PC-9 (cell line): ENCODE measurements at regions not wholly inside any gene's neighbourhood (a gene's known extent, or its start where the extent isn't known, plus 50 kb on each side); places are given as distances from the start of the nearest gene placed in this dataset.
"Not testable (repeated sequence)": the region's sequence is repeated elsewhere in the genome, so short reads cannot be mapped to it uniquely, and the experiment has no call there.

Source experiments
- BruUV-seq: library from RNA; stranded (reverse); fragments of 400-500 nt; replicated peaks from 2 replicates; lab custom pipeline; 2021; lab: Mats Ljungman, UMichigan
- CTCF ChIA-PET: fragments of 300-600 bp; sonication (Branson Sonifier 250); formaldehyde crosslinking; loops from one replicate; lab custom pipeline; 2022; ENCODE audit warnings: antibody characterized with exemption; lab: Charles Lee
- POLR2A ChIA-PET: fragments of 300-600 bp; sonication (Branson Sonifier 250); formaldehyde crosslinking; loops from one replicate; lab custom pipeline; 2022; ENCODE audit warnings: antibody characterized with exemption; ENCODE audit not compliant: unreplicated experiment; lab: Charles Lee
- DNase-seq, 2 experiments: peaks; one replicate each; pipeline versions ENCODE4 v3.0.0 to v3.0.0-alpha.2; 2015 to 2022; ENCODE audit warnings: mixed read lengths in 1 of 2
- H2AFZ ChIP-seq: fragments of 200-600 bp; sonication (generic); 2 replicates; pipeline ENCODE4 v1.8.1; 2017; ENCODE audit warnings: antibody characterized with exemption
- H3F3A ChIP-seq: fragments of 200-600 bp; sonication (generic); 2 replicates; pipeline ENCODE4 v1.8.1; 2017; ENCODE audit warnings: antibody characterized with exemption, mild to moderate bottlenecking, low read depth; ENCODE audit not compliant: insufficient read depth
- H3K27ac ChIP-seq: fragments of 200-600 bp; sonication (generic); 2 replicates; pipeline ENCODE4 v1.6.1; 2016; ENCODE audit warnings: mixed run types
- H3K27me3 ChIP-seq: fragments of 200-600 bp; sonication (generic); 2 replicates; pipeline ENCODE4 v1.6.1; 2016; ENCODE audit warnings: low read depth, mixed run types; ENCODE audit not compliant: insufficient read depth
- H3K36me3 ChIP-seq: fragments of 200-600 bp; sonication (generic); 2 replicates; pipeline ENCODE4 v1.6.1; 2016; ENCODE audit warnings: low read depth, mixed run types
- H3K4me1 ChIP-seq: fragments of 200-600 bp; sonication (generic); replicated peaks from 2 replicates; pipeline ENCODE4 v1.6.1; 2016; ENCODE audit warnings: mixed run types; ENCODE audit not compliant: insufficient read depth
- H3K4me2 ChIP-seq: fragments of 200-600 bp; sonication (generic); 2 replicates; pipeline ENCODE4 v1.6.1; 2017; ENCODE audit warnings: mixed run types
- H3K4me3 ChIP-seq: fragments of 200-600 bp; sonication (generic); 2 replicates; pipeline ENCODE4 v1.6.1; 2016; ENCODE audit warnings: mixed run types
- H3K79me2 ChIP-seq: fragments of 200-600 bp; sonication (generic); 2 replicates; pipeline ENCODE4 v1.6.1; 2017; ENCODE audit warnings: low read depth, mixed run types
- H3K9me2 ChIP-seq: fragments of 200-600 bp; sonication (generic); 2 replicates; pipeline ENCODE4 v1.8.1; 2017; ENCODE audit warnings: mild to moderate bottlenecking; ENCODE audit not compliant: insufficient read depth
- H3K9me3 ChIP-seq: fragments of 200-600 bp; sonication (generic); 2 replicates; pipeline ENCODE4 v1.8.1; 2016; ENCODE audit warnings: low read depth; ENCODE audit not compliant: insufficient read depth
- H4K20me1 ChIP-seq: fragments of 200-600 bp; sonication (generic); 2 replicates; pipeline ENCODE4 v1.8.1; 2017; ENCODE audit not compliant: insufficient read depth
- EZH2 ChIP-seq: fragments of 200-600 bp; sonication (generic); IDR thresholded peaks from 2 replicates; pipeline ENCODE4 v1.8.0; 2017; ENCODE audit warnings: antibody characterized with exemption, low read depth
- intact Hi-C: fragments of 100-400 bp; cut with micrococcal nuclease; formaldehyde crosslinking; loops from one replicate; pipeline ENCODE4 v1.10.0; 2022; ENCODE audit not compliant: unreplicated experiment
- TF ChIP-seq, protein P1 (sequence below): fragments of 200-600 bp; sonication (generic); conservative IDR thresholded peaks from 2 replicates; pipeline ENCODE4 v1.6.1; 2017; ENCODE audit warnings: mixed run types, antibody characterized with exemption, mild to moderate bottlenecking, moderate library complexity

DNA sequence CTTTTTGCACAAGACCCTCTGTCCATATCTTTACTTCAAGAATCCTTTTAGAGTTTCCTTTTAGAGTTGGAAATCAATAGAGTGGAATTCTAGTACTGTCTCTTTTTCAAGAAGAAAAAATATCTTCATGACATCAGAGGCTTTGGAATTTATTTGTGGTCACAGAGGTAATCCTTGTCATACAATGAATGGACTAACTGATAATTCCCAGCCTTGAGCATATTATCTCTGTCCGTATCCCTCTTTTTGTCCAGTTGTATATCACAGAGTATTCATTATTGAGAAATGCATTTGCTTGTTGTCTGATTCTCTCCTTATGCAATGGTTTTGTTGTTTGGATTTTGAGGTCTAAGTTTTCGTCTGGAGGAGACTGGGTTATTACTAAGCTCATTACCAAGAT is 82.0 kb upstream of the HAPLN1 start:
- ChIA-PET POLR2A (no interaction called here), CTCF (interaction anchor here (0.7 kb wide), 1 partner anchor 235 kb away, joined by 4 read pairs; no protein-coding TSS in a partner anchor)
- Histone ChIP-seq H3K9me2 (no peaks in the 10 kb centered on the region), H3K9me3 (no peaks in the 10 kb centered on the region), H3K27ac (no peak overlapping the region), H2AFZ (no peak overlapping the region), H4K20me1 (no peaks in the 10 kb centered on the region), H3K79me2 (no peaks in the 10 kb centered on the region), H3K27me3 (no peaks in the 10 kb centered on the region), H3K36me3 (no peaks in the 10 kb centered on the region), H3F3A (no peaks in the 10 kb centered on the region), H3K4me2 (no peak overlapping the region), H3K4me1 (no peaks in the 10 kb centered on the region), H3K4me3 (no peak overlapping the region)
- no peak for DNase-seq
- BruUV-seq: no TSS peak
- intact Hi-C loops: no loop called here
- no peak for TF ChIP-seq EZH2
- TF ChIP-seq, protein P1, sequence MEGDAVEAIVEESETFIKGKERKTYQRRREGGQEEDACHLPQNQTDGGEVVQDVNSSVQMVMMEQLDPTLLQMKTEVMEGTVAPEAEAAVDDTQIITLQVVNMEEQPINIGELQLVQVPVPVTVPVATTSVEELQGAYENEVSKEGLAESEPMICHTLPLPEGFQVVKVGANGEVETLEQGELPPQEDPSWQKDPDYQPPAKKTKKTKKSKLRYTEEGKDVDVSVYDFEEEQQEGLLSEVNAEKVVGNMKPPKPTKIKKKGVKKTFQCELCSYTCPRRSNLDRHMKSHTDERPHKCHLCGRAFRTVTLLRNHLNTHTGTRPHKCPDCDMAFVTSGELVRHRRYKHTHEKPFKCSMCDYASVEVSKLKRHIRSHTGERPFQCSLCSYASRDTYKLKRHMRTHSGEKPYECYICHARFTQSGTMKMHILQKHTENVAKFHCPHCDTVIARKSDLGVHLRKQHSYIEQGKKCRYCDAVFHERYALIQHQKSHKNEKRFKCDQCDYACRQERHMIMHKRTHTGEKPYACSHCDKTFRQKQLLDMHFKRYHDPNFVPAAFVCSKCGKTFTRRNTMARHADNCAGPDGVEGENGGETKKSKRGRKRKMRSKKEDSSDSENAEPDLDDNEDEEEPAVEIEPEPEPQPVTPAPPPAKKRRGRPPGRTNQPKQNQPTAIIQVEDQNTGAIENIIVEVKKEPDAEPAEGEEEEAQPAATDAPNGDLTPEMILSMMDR: no peak

DNA sequence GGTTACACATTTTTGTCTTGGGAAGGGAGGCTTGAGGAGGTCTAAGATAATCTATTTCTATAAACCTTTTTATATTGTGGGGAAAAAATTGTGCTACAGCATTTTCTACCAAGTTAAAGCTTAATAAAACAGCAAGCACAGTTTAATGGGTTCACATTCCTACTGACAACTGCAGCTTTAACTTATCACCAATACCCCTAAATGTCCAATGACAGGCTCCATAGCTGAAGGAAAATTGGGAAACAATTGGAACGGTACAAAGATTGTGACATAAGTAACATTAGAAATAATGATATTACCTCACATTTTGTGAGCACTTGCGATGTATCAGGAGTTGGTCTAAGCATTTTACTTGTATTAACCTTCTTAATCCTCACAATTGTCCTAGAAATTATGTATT is 79.5 kb upstream of the HAPLN1 start:
- Histone ChIP-seq H3K9me3 (no peaks in the 10 kb centered on the region), H2AFZ (peak overlapping the region; percentile 85; the same call in 1 of the 2 replicates), H3F3A (no peaks in the 10 kb centered on the region), H3K27me3 (no peaks in the 10 kb centered on the region), H4K20me1 (no peaks in the 10 kb centered on the region), H3K4me1 (no peaks in the 10 kb centered on the region), H3K79me2 (no peaks in the 10 kb centered on the region), H3K9me2 (no peaks in the 10 kb centered on the region), H3K4me3 (no peak overlapping the region; the same call in 1 of the 2 replicates), H3K27ac (no peak overlapping the region), H3K4me2 (no peak overlapping the region), H3K36me3 (no peaks in the 10 kb centered on the region)
- ChIA-PET POLR2A (no interaction called here), CTCF (no interaction called here)
- BruUV-seq: no TSS peak
- TF ChIP-seq, protein P1: no peak
- TF ChIP-seq EZH2: no peak
- intact Hi-C loops: no loop called here
- no peak for DNase-seq

- H3K9me3 ChIP-seq, intact Hi-C loops, H3K4me1 ChIP-seq, H3K79me2 ChIP-seq, H3K27me3 ChIP-seq, H4K20me1 ChIP-seq, H3K9me2 ChIP-seq, H3F3A ChIP-seq, H3K27ac ChIP-seq, BruUV-seq, CTCF ChIA-PET, H3K36me3 ChIP-seq: not testable (repeated sequence)
- Histone ChIP-seq H2AFZ (peak overlapping the region; percentile 85), H3K4me3 (peak overlapping the region; percentile 52; the same call in 1 of the 2 replicates), H3K4me2 (peak overlapping the region; percentile 64)
- POLR2A ChIA-PET: interaction anchor here (0.7 kb wide), 1 partner anchor 101 kb away, joined by 7 read pairs; no protein-coding TSS in a partner anchor
- peak in 1 of 2 experiments; percentile 27 for DNase-seq
Observed at GRCh38 chr5:83799020-83799419, 78.4 kb upstream of the HAPLN1 start.

DNA sequence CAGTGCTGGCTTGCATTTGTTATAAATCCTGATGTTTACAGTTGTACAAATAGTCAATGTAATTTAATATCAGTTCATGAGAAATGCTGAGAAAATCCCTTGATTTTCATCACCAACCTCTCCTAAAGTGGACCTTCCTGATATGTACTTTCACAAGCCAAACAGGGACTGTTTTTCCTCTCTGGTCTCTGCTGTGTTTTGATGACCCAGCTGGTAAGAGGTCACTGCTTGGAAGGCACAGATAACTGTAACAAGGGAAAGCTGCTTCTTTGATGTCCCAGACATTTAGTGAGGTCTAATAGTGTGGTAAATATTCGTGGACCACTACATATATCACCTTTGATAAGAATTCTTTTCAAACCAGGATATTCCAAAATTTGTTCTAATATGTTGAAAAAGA is 68.7 kb upstream of the HAPLN1 start:
- TF ChIP-seq, protein P1: no peak
- TF ChIP-seq EZH2: no peak
- ChIA-PET CTCF (no interaction called here), POLR2A (no interaction called here)
- H4K20me1 ChIP-seq: no peaks in the 10 kb centered on the region
- intact Hi-C loops: no loop called here
- no peaks in the 10 kb centered on the region for H3K27me3 ChIP-seq
- no TSS peak for BruUV-seq
- no peaks in the 10 kb centered on the region for H3K79me2 ChIP-seq
- H3K4me2 ChIP-seq: no peak overlapping the region
- no peaks in the 10 kb centered on the region for H3K4me1 ChIP-seq
- no peak overlapping the region for H2AFZ ChIP-seq
- no peak overlapping the region for H3K27ac ChIP-seq
- no peaks in the 10 kb centered on the region for H3K36me3 ChIP-seq
- no peaks in the 10 kb centered on the region for H3K9me3 ChIP-seq
- H3F3A ChIP-seq: no peaks in the 10 kb centered on the region
- H3K4me3 ChIP-seq: no peak overlapping the region
- DNase-seq: no peak
- no peaks in the 10 kb centered on the region for H3K9me2 ChIP-seq
